ENCODE measurements at regions not wholly inside any gene's neighbourhood (a gene's known extent, or its start where the extent isn't known, plus 50 kb on each side); places are given as distances from the start of the nearest gene placed in this dataset.
A peak's percentile ranks its signal among the peaks of the same experiment; 100 is the strongest.

GRCh38 chr3:137116619-137117018 lies 158.8 kb downstream of the IL20RB start:
- Histone ChIP-seq H3K27me3 (ENCODE audit: control insufficient read depth, insufficient read depth, low read length) (no peaks in the 10 kb centered on the region), H3K4me3 (ENCODE audit: low read depth, low read length) (no peak overlapping the region), H3K36me3 (ENCODE audit: control insufficient read depth, insufficient read depth, low read length) (no peaks in the 10 kb centered on the region)
- TF ChIP-seq CTCF (IDR thresholded peaks at IDR 0.05; ENCODE audit: insufficient read depth, low read length, poor library complexity, severe bottlenecking), result no peak
- no peak for DNase-seq (ENCODE audit: low read depth)

- peak; percentile 5 for DNase-seq (ENCODE audit: low read depth)
- Histone ChIP-seq H3K36me3 (ENCODE audit: control insufficient read depth, insufficient read depth, low read length) (no peaks in the 10 kb centered on the region), H3K4me3 (ENCODE audit: low read depth, low read length) (no peak overlapping the region), H3K27me3 (ENCODE audit: control insufficient read depth, insufficient read depth, low read length) (no peaks in the 10 kb centered on the region)
- TF ChIP-seq CTCF (IDR thresholded peaks at IDR 0.05; ENCODE audit: insufficient read depth, low read length, poor library complexity, severe bottlenecking), result peak; percentile 72
Observed at GRCh38 chr3:137121704-137122314, 164.0 kb downstream of the IL20RB start.

GRCh38 chr3:137131081-137131480 lies 173.3 kb downstream of the IL20RB start:
- Histone ChIP-seq H3K36me3 (ENCODE audit: control insufficient read depth, insufficient read depth, low read length) (no peaks in the 10 kb centered on the region), H3K27me3 (ENCODE audit: control insufficient read depth, insufficient read depth, low read length) (no peaks in the 10 kb centered on the region), H3K4me3 (ENCODE audit: low read depth, low read length) (no peak overlapping the region)
- no peak for DNase-seq (ENCODE audit: low read depth)
- TF ChIP-seq CTCF (IDR thresholded peaks at IDR 0.05; ENCODE audit: insufficient read depth, low read length, poor library complexity, severe bottlenecking), result no peak

- H3K27me3 ChIP-seq (ENCODE audit: control insufficient read depth, insufficient read depth, low read length), result no peaks in the 10 kb centered on the region
- no peaks in the 10 kb centered on the region for H3K36me3 ChIP-seq (ENCODE audit: control insufficient read depth, insufficient read depth, low read length)
- no peak overlapping the region for H3K4me3 ChIP-seq (ENCODE audit: low read depth, low read length)
- DNase-seq (ENCODE audit: low read depth), result no peak
- TF ChIP-seq CTCF (IDR thresholded peaks at IDR 0.05; ENCODE audit: insufficient read depth, low read length, poor library complexity, severe bottlenecking), result no peak
Observed at GRCh38 chr3:137134431-137134830, 176.6 kb downstream of the IL20RB start.

GRCh38 chr3:137148406-137148805 lies 190.6 kb downstream of the IL20RB start:
- DNase-seq (ENCODE audit: low read depth), result no peak
- Histone ChIP-seq H3K36me3 (ENCODE audit: control insufficient read depth, insufficient read depth, low read length) (no peaks in the 10 kb centered on the region), H3K4me3 (ENCODE audit: low read depth, low read length) (no peak overlapping the region), H3K27me3 (ENCODE audit: control insufficient read depth, insufficient read depth, low read length) (no peaks in the 10 kb centered on the region)
- no peak for TF ChIP-seq CTCF (IDR thresholded peaks at IDR 0.05; ENCODE audit: insufficient read depth, low read length, poor library complexity, severe bottlenecking)

GRCh38 chr3:137148917-137149316 lies 191.1 kb downstream of the IL20RB start:
- TF ChIP-seq CTCF (IDR thresholded peaks at IDR 0.05; ENCODE audit: insufficient read depth, low read length, poor library complexity, severe bottlenecking), result no peak
- Histone ChIP-seq H3K36me3 (ENCODE audit: control insufficient read depth, insufficient read depth, low read length) (no peaks in the 10 kb centered on the region), H3K4me3 (ENCODE audit: low read depth, low read length) (no peak overlapping the region), H3K27me3 (ENCODE audit: control insufficient read depth, insufficient read depth, low read length) (no peaks in the 10 kb centered on the region)
- DNase-seq (ENCODE audit: low read depth), result no peak
